K562 (cell line): ENCODE measurements at regions not wholly inside any gene's neighbourhood (a gene's known extent, or its start where the extent isn't known, plus 50 kb on each side); places are given as distances from the start of the nearest gene placed in this dataset.

Experiments used
- ATAC-seq: fragments of 200-7000 bp; cut with Tn5 transposase; 3 replicates; pipeline ENCODE4 v1.9.1; 2020; ENCODE audit warnings: moderate library complexity
- BruUV-seq: library from RNA; stranded (reverse); fragments of 400-500 nt; replicated peaks from 2 replicates; lab custom pipeline; 2021; lab: Mats Ljungman, UMichigan
- CTCF ChIA-PET: fragments of 300-600 bp; formaldehyde crosslinking; extraction: SDS; loops from one replicate; lab custom pipeline; 2021; ENCODE audit warnings: low intra/inter-chr PET ratio; lab: Yijun Ruan, JAX
- POLR2A ChIA-PET: fragments of 300-600, 350-650 bp; sonication (Branson Sonifier 250); formaldehyde crosslinking; extraction: SDS; loops from one replicate; lab custom pipeline; 2021; ENCODE audit warnings: antibody characterized with exemption, inconsistent platforms; lab: Yijun Ruan, JAX
- DNase-seq, 4 experiments: peaks; one replicate each; pipeline versions ENCODE4 v3.0.0 to v3.0.0-alpha.2; 2011 to 2018; ENCODE audit warnings: low spot score in 3 of 4, mixed read lengths in 3 of 4; ENCODE audit errors: extremely low read depth in 1 of 4
- FAIRE-seq: peaks from 2 replicates; lab custom pipeline; 2011; peaks lifted over from hg19 to GRCh38; lab: Jason Lieb, UNC
- H2AFZ ChIP-seq: 2 replicates; pipeline ENCODE4 v1.6.0; 2011; ENCODE audit warnings: low read depth, low read length, control low read depth, inconsistent platforms
- H3K27ac ChIP-seq: fragments of 200-600 bp; 3 replicates; pipeline ENCODE4 v1.8.0; 2011; ENCODE audit warnings: low read depth, mild to moderate bottlenecking, control low read depth, inconsistent platforms, low read length, moderate library complexity, mixed read lengths; ENCODE audit errors: extremely low read depth
- H3K27me3 ChIP-seq, 2 experiments: fragments of 300-600 bp in 1 of 2; 2 replicates in 1 of 2; 3 replicates in 1 of 2; pipeline versions ENCODE4 v1.6.0 to v1.8.0; 2011; ENCODE audit warnings: inconsistent platforms in 2 of 2, low read length in 2 of 2, mild to moderate bottlenecking in 1 of 2, mixed read lengths in 1 of 2, moderate library complexity in 1 of 2; ENCODE audit not compliant: control insufficient read depth in 2 of 2, insufficient read depth in 2 of 2
- H3K36me3 ChIP-seq: fragments of 300-600 bp; 3 replicates; pipeline ENCODE4 v1.8.0; 2011; ENCODE audit warnings: mild to moderate bottlenecking, low read length, inconsistent platforms; ENCODE audit not compliant: control insufficient read depth, insufficient read depth
- H3K4me1 ChIP-seq, 2 experiments: fragments of 200-600 bp in 1 of 2; replicated peaks in 1 of 2; 2 replicates in 1 of 2; 3 replicates in 1 of 2; pipeline versions ENCODE4 v1.5.1 to v1.8.0; 2011; ENCODE audit warnings: inconsistent platforms in 2 of 2, low read length in 2 of 2, mild to moderate bottlenecking in 1 of 2, mixed read lengths in 1 of 2, moderate library complexity in 1 of 2; ENCODE audit not compliant: control insufficient read depth in 2 of 2, insufficient read depth in 2 of 2
- H3K4me2 ChIP-seq: 2 replicates; pipeline ENCODE4 v1.6.1; 2011; ENCODE audit warnings: low read length, control low read depth, inconsistent platforms, mixed read lengths; ENCODE audit not compliant: insufficient read depth
- H3K4me3 ChIP-seq: fragments of 200-600 bp; sonication (generic), shearing (Covaris generic); 2 replicates; pipeline ENCODE4 v1.5.1; 2016; ENCODE audit warnings: control low read depth, inconsistent platforms
- H3K79me2 ChIP-seq: fragments of 200-600 bp; 3 replicates; pipeline ENCODE4 v1.8.0; 2011; ENCODE audit warnings: low read length, inconsistent platforms; ENCODE audit not compliant: control insufficient read depth, insufficient read depth
- H3K9ac ChIP-seq, 2 experiments: 2 replicates each; pipeline versions ENCODE4 v1.6.0 to v1.6.1; 2011; ENCODE audit warnings: low read depth in 2 of 2, low read length in 2 of 2, control low read depth in 1 of 2, inconsistent platforms in 1 of 2, mild to moderate bottlenecking in 1 of 2, mixed read lengths in 1 of 2; ENCODE audit not compliant: insufficient read depth in 1 of 2
- H3K9me1 ChIP-seq: one replicate; pipeline ENCODE4 v1.6.0; 2011; ENCODE audit warnings: inconsistent platforms, mild to moderate bottlenecking, low read length, moderate library complexity; ENCODE audit not compliant: control insufficient read depth, insufficient read depth
- H3K9me3 ChIP-seq: replicated peaks from 2 replicates; pipeline ENCODE4 v1.5.1; 2011; ENCODE audit warnings: low read depth, low read length, inconsistent platforms; ENCODE audit not compliant: control insufficient read depth, insufficient read depth
- H4K20me1 ChIP-seq: replicated peaks from 2 replicates; pipeline ENCODE4 v1.6.1; 2011; ENCODE audit warnings: low read length, inconsistent platforms, mixed read lengths; ENCODE audit not compliant: control insufficient read depth, insufficient read depth
- MTA1 ChIP-seq: fragments of 450-650 bp; IDR thresholded peaks from 2 replicates; pipeline ENCODE4 v1.6.1; 2017; ENCODE audit warnings: borderline replicate concordance
- ZEB2 ChIP-seq: fragments of 450-650 bp; IDR thresholded peaks from 2 replicates; pipeline ENCODE4 v1.6.1; 2016
- WGBS: fragments of 100-300 bp; shearing (Covaris generic); methylation state at CpG from one replicate; pipeline ENCODE4 v1.1.6; 2016; ENCODE audit warnings: low coverage, mixed read lengths; ENCODE audit not compliant: insufficient coverage; ENCODE audit errors: missing lambda C conversion rate; 5-methylcytosine and 5-hydroxymethylcytosine counted together
- in situ Hi-C: fragments of 300-500 bp; cut with MboI; formaldehyde crosslinking; loops from 4 replicates; pipeline ENCODE4 v1.15.0; 2018; ENCODE audit warnings: inconsistent platforms, mixed read lengths
- intact Hi-C: fragments of 100-400 bp; cut with micrococcal nuclease; formaldehyde crosslinking; loops from 2 replicates; pipeline ENCODE4 v1.14.2; 2022
- TF ChIP-seq, protein P1 (sequence below): fragments of 450-650 bp; IDR thresholded peaks from 2 replicates; pipeline ENCODE4 v1.6.1; 2016; ENCODE audit warnings: borderline replicate concordance
- TF ChIP-seq, protein P2 (sequence below): fragments of 450-650 bp; IDR thresholded peaks from 2 replicates; pipeline ENCODE4 v1.6.1; 2016; ENCODE audit warnings: mild to moderate bottlenecking, moderate library complexity

DNA sequence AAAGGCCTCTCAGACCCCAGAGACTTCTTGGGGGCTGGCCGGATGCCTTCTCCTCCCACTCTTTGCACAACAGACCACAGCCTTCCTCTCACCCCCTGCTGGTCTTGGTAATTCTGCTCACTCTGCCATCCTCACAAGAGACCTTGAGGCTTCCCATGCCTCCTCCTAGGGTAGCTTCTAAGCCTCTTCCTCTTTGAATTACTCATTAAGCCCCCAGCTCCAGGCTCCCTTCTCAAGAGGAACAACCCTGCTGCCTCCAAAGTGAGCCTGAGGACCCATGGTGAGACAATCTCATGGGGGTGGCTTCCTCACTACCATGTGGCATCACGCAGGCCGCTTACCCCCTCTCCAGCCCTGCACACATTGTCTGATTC lies 184.6 kb upstream of the SYT13 start (continued):
- TF ChIP-seq, protein P1, sequence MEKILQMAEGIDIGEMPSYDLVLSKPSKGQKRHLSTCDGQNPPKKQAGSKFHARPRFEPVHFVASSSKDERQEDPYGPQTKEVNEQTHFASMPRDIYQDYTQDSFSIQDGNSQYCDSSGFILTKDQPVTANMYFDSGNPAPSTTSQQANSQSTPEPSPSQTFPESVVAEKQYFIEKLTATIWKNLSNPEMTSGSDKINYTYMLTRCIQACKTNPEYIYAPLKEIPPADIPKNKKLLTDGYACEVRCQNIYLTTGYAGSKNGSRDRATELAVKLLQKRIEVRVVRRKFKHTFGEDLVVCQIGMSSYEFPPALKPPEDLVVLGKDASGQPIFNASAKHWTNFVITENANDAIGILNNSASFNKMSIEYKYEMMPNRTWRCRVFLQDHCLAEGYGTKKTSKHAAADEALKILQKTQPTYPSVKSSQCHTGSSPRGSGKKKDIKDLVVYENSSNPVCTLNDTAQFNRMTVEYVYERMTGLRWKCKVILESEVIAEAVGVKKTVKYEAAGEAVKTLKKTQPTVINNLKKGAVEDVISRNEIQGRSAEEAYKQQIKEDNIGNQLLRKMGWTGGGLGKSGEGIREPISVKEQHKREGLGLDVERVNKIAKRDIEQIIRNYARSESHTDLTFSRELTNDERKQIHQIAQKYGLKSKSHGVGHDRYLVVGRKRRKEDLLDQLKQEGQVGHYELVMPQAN: no peak
- TF ChIP-seq MTA1: no peak
- TF ChIP-seq, all 486 proteins: peak for 0

DNA sequence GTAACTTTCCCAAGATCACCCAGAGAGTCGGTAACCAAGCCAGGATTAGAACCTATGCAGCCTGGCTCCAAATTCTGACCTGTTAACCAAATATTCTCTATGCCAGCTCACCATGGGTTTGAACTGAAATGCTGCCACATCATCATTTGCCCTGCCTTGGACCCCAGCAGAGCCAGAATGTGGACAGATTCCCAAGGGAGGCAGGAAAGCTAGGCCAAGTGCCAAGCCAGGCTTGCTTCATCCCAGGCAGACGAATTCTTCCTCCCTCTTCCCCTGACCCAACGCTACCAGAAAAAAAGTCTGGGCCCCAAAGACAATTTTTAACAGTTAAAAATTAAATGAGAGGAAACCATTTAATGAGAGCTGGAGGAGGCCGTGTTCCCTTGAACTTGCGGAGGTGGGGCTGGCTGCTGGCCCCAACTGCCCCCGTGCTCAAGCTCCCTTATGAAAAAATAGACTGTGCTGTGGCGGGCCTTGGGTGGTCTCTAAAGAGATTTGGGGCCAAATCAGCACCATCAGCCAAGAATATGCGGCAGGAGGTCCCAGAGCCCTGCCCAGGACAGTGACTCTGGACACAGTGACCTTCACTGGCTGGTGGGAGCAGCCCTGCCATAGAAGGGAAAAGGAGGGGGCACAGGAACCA lies 184.1 kb upstream of the SYT13 start:
- Histone ChIP-seq H2AFZ (no peak overlapping the region), H3K4me1 (no peaks in the 10 kb centered on the region), H3K4me2 (no peak overlapping the region), H3K79me2 (no peaks in the 10 kb centered on the region), H3K27ac (no peak overlapping the region), H3K36me3 (no peaks in the 10 kb centered on the region), H3K27me3 (peaks cover 2 to 35% of the 10 kb centered on the region in 2 experiments; a peak in 4 of 5 replicates), H3K9me1 (no peaks in the 10 kb centered on the region), H4K20me1 (no peaks in the 10 kb centered on the region; the same call in 1 of the 2 replicates), H3K9me3 (no peaks in the 10 kb centered on the region), H3K4me3 (no peak overlapping the region), H3K9ac (no peak overlapping the region)
- intact Hi-C loops (no loop called here), in situ Hi-C loops (no loop called here)
- no peak for ATAC-seq
- FAIRE-seq: no peak
- CTCF ChIA-PET: no interaction called here
- POLR2A ChIA-PET: interaction anchor here (0.7 kb wide), 1 partner anchor 49 kb away, joined by 4 read pairs; no protein-coding TSS in a partner anchor
- no TSS peak for BruUV-seq
- 6% methylated on average over 8 of the region's 8 CpGs for WGBS
- no peak for DNase-seq
- TF ChIP-seq, protein P2, sequence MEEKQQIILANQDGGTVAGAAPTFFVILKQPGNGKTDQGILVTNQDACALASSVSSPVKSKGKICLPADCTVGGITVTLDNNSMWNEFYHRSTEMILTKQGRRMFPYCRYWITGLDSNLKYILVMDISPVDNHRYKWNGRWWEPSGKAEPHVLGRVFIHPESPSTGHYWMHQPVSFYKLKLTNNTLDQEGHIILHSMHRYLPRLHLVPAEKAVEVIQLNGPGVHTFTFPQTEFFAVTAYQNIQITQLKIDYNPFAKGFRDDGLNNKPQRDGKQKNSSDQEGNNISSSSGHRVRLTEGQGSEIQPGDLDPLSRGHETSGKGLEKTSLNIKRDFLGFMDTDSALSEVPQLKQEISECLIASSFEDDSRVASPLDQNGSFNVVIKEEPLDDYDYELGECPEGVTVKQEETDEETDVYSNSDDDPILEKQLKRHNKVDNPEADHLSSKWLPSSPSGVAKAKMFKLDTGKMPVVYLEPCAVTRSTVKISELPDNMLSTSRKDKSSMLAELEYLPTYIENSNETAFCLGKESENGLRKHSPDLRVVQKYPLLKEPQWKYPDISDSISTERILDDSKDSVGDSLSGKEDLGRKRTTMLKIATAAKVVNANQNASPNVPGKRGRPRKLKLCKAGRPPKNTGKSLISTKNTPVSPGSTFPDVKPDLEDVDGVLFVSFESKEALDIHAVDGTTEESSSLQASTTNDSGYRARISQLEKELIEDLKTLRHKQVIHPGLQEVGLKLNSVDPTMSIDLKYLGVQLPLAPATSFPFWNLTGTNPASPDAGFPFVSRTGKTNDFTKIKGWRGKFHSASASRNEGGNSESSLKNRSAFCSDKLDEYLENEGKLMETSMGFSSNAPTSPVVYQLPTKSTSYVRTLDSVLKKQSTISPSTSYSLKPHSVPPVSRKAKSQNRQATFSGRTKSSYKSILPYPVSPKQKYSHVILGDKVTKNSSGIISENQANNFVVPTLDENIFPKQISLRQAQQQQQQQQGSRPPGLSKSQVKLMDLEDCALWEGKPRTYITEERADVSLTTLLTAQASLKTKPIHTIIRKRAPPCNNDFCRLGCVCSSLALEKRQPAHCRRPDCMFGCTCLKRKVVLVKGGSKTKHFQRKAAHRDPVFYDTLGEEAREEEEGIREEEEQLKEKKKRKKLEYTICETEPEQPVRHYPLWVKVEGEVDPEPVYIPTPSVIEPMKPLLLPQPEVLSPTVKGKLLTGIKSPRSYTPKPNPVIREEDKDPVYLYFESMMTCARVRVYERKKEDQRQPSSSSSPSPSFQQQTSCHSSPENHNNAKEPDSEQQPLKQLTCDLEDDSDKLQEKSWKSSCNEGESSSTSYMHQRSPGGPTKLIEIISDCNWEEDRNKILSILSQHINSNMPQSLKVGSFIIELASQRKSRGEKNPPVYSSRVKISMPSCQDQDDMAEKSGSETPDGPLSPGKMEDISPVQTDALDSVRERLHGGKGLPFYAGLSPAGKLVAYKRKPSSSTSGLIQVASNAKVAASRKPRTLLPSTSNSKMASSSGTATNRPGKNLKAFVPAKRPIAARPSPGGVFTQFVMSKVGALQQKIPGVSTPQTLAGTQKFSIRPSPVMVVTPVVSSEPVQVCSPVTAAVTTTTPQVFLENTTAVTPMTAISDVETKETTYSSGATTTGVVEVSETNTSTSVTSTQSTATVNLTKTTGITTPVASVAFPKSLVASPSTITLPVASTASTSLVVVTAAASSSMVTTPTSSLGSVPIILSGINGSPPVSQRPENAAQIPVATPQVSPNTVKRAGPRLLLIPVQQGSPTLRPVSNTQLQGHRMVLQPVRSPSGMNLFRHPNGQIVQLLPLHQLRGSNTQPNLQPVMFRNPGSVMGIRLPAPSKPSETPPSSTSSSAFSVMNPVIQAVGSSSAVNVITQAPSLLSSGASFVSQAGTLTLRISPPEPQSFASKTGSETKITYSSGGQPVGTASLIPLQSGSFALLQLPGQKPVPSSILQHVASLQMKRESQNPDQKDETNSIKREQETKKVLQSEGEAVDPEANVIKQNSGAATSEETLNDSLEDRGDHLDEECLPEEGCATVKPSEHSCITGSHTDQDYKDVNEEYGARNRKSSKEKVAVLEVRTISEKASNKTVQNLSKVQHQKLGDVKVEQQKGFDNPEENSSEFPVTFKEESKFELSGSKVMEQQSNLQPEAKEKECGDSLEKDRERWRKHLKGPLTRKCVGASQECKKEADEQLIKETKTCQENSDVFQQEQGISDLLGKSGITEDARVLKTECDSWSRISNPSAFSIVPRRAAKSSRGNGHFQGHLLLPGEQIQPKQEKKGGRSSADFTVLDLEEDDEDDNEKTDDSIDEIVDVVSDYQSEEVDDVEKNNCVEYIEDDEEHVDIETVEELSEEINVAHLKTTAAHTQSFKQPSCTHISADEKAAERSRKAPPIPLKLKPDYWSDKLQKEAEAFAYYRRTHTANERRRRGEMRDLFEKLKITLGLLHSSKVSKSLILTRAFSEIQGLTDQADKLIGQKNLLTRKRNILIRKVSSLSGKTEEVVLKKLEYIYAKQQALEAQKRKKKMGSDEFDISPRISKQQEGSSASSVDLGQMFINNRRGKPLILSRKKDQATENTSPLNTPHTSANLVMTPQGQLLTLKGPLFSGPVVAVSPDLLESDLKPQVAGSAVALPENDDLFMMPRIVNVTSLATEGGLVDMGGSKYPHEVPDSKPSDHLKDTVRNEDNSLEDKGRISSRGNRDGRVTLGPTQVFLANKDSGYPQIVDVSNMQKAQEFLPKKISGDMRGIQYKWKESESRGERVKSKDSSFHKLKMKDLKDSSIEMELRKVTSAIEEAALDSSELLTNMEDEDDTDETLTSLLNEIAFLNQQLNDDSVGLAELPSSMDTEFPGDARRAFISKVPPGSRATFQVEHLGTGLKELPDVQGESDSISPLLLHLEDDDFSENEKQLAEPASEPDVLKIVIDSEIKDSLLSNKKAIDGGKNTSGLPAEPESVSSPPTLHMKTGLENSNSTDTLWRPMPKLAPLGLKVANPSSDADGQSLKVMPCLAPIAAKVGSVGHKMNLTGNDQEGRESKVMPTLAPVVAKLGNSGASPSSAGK: no peak
- TF ChIP-seq ZEB2: no peak
